ENCODE measurements at regions not wholly inside any gene's neighbourhood (a gene's known extent, or its start where the extent isn't known, plus 50 kb on each side); places are given as distances from the start of the nearest gene placed in this dataset.

DNA sequence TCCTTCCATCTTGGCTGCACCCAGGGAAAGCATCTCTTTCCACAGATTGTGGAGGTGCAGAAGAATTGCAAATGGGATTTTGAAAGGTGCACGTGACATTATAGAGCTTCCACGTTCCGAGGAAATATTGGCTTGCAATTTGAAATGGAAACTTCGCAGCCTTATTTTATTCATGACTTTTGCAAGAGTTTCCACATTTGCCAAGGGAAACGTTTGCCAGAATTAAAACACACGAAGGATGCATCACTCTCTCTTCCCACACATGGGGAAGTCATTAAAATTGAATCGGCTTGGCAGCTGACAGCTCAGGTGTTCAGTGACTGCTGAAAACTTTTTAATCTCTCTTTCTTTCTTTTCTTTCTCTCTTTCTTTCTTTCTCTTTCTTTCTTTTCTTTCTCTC lies 475.4 kb upstream of the IGFBP3 start:
- no peak for DNase-seq (ENCODE audit: extremely low read depth in 1 of 2, low read depth in 1 of 2)

DNA sequence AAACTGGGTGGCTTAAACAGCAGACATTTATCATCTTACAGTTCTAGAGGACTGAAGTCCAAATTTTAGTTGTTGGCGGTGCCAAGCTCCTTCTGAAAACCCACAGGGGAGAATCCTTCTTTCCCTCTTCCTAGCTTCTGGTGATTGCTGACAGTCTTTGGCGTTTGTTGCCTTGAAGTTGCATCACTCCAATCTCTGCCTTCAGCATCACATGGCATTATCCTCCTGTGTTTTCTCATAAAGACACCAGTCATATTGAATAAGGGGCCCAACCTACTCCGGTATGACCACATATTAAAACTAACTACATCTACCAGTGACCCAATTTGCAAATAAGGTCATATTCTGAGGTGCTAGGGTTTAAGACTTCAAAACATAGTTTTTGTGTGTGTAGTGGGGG lies 472.1 kb upstream of the IGFBP3 start:
- no peak for DNase-seq (ENCODE audit: extremely low read depth in 1 of 2, low read depth in 1 of 2)

DNA sequence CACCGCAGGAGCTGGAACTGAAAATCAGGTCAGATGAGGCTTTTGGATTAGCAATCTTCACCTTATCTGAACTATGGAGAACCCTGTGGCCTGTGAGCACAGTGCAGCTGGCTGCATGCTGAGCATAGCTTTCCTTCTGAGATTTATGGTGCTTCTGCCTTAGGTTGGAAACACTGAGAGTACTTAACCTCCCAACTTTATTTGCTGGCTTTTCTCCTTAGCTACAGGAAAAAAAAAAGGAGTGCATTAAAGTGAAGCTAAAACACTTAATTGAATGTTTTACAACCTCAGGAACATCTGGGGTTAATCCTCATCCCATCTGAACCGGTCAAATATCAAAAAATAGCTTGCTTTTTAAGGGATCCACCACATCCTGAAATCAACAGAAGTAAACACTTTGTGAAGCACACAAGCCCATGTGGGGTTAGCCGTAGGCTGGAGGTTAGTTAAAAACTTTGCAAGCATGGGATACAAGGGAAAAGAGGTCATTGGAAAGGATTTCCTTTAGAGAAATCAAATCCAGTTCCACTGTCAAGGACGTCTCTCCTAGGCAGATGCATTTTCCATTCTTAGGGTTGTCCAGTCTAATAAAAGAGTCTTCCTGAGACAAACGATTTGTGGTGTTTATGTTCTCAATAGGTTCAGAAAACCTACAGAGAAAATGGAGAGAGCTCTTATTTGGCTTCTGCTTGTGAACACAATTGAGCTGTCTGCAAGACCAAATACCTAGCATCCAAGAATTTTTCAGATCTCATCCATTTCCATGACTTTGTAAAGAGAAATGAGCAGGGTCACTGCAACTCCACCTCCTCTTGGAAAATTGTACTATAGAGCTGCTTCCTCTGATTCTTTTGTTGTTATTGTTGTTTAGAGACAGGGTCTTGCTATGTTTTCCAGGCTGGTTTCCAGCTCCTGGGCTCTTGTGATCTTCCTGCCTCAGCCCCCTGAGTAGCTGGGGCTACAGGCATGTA lies 470.4 kb upstream of the IGFBP3 start:
- DNase-seq (ENCODE audit: extremely low read depth in 1 of 2, low read depth in 1 of 2), result no peak

DNA sequence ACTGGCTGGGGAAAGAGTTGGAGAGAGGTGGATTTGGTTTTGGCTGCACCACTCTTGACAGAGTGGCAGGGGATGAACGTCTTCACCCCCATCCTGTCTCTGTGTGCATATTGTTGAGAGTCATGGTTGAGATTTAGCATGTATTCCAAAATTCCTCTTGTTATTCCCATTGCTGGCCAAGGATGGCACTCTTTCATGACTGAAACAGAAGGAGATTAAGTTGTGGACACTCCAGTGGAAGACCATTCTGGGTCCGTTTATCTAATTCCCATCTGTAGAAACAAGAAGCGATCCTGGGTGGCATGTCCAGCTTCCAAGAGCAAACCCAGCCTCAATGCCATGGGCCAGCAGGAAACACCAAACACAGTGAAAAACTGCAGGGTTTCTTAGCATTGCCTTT lies 469.0 kb upstream of the IGFBP3 start:
- no peak for DNase-seq (ENCODE audit: extremely low read depth in 1 of 2, low read depth in 1 of 2)

DNA sequence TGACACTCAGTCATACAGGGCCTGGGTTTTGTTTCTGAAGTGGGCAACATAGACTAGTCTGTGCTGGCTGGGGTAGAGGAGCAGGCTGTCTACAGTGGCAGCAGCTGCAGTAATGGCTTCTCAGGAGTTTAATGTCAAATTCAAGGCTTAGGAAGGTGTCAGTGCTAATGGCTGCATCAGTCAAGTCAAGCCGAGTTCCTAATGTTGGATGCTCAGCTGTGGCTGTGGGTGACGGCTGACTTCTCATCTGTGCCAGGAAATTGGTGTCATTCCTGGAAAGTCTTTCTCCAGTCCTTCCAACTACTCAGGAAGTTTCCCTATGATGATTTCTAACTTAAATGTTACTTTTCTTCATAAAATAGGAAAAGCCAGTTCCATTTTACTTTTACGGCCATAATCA lies 468.1 kb upstream of the IGFBP3 start:
- DNase-seq (ENCODE audit: extremely low read depth in 1 of 2, low read depth in 1 of 2), result no peak

DNA sequence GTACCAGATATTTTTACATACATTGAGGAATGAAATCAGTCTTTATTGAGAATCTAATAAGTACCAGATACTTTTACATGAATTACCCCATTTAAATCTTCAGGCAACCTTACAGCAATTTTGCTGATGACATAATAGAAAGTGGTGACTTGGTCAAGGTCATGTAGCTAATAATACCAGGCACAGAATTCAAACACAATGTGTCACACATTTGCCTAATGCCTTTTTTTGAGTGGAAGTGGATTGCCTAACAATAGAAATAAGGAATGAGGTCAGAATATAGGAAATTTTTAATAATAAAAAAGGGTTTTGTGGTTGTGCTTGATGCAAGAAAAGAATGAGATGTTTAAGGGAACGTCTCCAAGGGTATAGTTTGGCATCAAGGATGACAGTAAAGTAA lies 466.6 kb upstream of the IGFBP3 start:
- no peak for DNase-seq (ENCODE audit: extremely low read depth in 1 of 2, low read depth in 1 of 2)

DNA sequence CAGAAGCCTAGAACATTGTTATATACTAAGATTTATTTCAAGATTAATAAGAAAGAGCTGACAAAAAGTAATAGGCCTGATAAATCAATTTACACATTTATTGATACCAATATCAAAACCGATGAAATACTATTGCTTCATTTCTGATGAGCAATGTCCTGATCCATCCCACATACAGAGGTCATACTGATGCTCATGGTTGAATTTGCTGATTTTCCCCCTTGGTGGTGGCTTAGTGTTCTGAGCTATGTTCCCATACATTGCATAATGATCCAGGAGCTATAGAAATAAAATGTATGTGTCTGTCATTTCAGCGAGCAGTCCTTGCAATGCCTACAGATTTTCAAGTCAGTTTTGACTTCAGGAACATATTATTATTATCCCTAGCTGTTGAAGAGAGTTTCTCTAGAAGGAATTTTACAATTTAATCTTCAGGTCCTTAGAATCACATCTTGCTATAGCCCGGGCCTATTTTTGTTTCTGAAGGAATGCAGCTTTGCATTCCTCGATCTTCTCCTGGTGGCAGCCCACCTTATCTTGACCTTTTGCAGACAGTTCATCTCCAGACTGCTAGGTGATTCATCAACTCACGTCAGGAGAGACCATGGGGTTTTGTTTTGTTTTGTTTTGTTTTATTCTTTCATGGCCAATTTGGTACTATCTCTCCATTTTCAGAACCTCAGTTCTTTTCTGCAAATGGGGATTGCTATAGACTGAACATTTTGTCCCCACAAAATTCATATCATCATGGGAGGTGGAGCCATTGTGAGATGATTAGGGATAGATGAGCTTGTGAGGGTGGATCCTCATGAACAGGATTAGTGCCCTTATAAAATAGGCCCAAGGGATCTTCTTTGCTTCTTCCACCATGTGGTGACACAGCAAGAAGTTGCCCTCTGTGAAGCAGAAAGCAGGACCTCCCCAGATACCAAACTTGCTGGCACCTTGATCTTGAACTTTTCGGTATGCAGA lies 465.6 kb upstream of the IGFBP3 start:
- DNase-seq (ENCODE audit: extremely low read depth in 1 of 2, low read depth in 1 of 2), result no peak

DNA sequence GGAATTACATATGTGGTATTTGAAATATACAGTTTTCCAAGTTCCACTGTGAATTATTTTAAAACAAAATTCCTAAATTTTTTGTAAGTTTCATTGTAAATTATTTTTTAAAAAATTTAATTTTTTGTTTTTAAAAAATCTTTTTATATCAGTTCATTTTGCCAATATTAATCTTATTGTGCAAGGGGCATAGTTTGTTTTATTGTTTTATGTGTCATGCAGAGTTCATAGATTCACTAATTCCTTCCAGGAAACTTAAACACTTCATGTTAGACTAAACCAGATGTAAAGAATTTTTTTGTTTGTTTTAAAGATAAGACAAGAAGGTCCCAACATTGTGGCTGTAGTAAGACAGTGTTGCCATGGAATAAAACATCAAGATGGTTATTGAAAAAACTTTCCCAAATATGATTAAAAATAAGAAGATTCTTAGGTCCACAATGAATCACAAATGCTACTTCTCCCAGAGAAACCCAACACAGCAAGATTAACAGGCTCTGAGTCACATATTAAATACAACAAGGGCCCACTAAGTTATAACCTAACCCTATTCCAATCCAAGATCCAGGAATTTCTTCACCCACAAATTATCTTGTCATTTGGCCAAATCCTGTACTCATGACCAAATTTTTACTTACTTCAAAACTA lies 464.7 kb upstream of the IGFBP3 start:
- DNase-seq (ENCODE audit: extremely low read depth in 1 of 2, low read depth in 1 of 2), result no peak

DNA sequence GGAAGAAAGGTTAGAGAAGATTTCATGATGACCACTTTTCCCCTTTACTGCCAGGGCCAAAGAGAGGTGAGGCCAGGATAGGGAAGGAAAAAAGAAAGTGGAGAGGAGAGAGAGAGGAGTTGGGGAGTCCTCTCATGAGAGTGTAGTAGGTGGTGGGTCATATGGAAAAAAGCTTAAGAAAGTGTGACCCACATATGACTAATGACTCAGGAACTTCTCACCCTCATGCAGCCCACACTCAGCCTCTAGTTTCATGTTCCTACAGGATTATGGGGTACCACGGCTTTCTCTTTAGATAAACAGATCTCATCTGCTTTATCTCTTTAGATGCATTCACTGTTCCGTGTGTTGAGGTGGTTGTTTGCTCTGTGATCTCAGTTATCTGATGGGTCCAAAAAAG lies 462.5 kb upstream of the IGFBP3 start:
- DNase-seq (ENCODE audit: extremely low read depth in 1 of 2, low read depth in 1 of 2), result no peak

DNA sequence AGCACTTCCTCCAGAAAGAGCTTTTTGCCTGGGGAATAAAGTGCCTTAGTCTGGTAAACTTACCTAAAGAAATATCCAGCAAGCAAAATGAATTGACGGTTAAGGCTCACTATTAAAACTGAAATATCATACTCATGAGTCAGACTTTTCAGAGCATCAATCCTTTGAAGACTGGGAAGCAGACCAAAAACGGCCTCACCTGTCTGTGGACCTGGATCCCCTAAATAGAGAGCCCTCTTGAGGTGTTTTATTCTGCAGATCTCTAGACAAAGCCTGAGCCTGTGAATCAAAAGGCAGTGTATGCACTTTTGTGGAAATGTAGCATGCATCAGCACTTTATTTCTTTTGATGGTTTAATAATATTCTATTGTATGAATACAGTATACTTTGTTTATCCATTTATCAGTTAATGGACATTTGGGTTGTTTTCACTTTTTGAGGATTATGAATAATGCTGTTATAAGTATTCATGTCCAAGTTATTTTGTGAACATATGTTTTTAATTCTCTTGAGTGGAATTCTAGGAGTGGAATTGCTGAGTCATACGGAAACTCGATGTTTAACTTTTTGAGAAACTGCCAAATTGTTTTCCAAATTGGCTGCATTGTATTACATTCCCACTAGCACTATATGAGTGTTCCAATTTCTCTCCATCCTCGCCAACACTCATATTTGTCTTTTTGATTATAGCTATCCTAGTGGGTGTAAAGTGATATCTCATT lies 449.0 kb upstream of the IGFBP3 start:
- DNase-seq (ENCODE audit: extremely low read depth in 1 of 2, low read depth in 1 of 2), result no peak

DNA sequence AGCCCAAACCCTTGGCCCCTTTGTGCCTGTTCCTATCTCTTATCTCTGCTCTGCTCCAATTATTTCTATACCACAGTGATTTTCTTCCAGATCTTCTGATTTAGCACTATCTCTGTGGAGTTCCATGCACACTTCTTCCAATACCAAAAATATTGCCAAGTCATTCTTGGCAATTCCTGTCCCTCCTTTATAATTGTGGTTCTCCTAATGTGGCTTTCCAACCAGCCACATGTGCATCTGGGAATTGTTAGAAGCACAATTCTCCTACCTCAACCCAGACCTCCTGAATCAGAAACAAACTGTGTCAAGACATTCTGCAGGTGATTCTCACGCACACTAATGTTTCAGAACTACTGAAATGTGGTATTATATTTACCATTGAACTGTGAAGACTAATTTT lies 447.8 kb upstream of the IGFBP3 start:
- no peak for DNase-seq (ENCODE audit: extremely low read depth in 1 of 2, low read depth in 1 of 2)

DNA sequence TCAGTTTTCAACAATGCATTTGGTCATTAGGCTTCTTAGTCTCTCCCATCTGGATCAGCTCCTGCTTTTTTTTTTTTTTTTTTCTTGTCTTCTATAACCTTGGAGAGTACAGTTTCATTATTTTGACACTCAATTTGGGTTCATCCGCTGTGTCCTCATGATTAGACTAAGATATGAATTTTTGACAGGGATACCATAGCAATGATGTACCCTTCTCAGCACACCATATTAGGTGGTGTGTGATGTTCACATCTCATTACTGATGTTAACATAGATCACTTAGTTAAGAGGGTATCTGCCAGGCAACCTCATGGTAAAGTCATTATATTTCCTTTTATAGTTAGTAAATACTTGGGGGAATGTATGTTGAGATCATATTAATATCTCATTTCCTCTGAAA lies 445.5 kb upstream of the IGFBP3 start:
- DNase-seq (ENCODE audit: extremely low read depth in 1 of 2, low read depth in 1 of 2), result no peak

DNA sequence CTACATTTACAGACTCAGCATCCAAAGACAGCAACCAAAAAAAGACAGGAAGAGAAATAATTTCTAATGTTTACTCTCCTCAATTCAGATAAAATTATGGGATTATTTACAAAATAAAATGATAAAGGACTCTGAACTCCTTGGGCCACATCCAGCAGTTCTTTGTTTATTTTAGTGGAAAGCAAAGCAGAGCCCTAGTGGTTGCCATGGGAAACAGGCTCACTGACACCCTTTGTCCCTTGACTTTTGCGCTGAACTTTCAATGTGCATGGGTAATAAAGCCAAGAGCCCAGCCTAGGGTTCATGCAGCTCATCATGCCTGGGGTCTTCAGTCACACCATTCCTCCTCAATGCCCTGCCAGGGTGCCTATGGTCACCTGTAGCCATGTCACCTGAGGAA lies 442.6 kb upstream of the IGFBP3 start:
- DNase-seq (ENCODE audit: extremely low read depth in 1 of 2, low read depth in 1 of 2), result no peak

DNA sequence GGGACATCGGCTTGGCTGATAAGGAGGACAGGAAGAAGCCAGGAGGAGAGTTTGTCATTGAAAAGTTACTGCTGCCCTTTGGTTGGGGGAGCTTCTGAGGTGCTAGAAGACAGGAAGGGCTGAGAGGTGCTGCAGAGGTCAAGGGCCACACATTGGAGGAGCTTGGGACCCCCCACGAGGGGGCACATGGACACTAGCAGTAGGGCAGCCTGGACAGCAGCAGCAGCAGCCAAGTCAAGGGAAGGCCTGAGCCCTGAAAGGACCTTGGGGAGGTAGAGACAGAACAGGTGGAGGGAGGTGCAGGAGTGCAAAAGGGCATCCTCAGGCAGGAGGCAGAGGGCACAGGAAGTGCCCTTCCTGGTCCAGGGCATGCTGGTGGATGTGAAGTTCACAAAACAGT lies 439.7 kb upstream of the IGFBP3 start:
- DNase-seq (ENCODE audit: extremely low read depth in 1 of 2, low read depth in 1 of 2), result no peak

DNA sequence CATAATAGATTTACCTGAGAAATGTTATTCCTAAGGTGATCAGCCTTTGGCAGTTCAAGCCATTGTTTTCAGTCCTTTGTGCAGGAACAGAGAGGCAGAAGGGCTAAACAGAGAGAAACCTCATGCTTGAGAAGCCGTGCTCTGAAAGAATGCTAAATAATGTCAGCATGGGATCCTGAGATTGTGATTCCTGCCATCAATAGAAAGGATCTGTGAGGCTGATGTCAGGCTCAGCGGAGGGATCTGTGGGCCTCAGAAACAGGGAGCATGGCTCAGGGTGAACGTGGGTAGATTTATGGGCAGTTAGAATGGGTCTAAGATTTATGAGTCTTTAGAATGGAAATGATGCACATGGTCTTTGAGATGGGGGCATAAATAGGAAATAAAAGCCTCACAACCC lies 439.2 kb upstream of the IGFBP3 start:
- no peak for DNase-seq (ENCODE audit: extremely low read depth in 1 of 2, low read depth in 1 of 2)

DNA sequence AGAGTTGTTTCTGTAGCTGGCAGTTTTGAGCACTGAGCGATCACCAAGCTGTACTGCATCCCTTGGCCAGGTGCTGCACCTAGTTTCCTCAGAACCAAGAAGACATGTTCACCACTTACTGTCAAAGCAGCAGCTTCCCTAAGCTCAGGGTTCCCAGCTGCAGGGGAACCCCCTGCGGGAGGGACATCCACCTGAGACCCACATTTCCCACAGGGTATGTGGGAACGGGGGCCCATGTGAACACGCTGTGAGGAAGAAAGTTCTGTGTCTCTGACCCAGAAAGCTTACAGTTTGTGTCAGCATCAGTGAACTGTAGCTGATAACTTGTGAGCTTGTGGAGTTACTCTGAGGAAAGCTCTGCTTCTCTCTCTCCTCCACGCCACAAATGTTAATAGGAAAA lies 436.8 kb upstream of the IGFBP3 start:
- DNase-seq (ENCODE audit: extremely low read depth in 1 of 2, low read depth in 1 of 2), result no peak

DNA sequence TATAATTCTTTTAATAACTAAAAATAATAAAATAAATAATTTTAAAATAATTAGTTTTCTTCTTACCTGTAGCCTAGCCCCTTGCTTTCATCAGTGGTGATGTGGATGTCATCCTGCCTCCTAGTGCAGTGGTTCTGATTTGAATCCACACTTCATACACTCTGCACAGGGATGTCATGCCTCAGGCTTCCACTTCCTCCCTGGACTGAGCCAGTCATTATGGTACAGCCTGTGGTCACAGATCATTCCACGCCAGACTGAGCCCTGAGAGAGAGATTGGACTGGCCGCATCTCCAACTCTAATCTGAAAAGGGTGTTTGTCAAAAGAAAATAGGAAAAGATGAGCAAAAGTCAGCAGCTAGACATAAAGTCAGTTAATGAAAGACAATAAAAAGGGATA lies 436.2 kb upstream of the IGFBP3 start:
- no peak for DNase-seq (ENCODE audit: extremely low read depth in 1 of 2, low read depth in 1 of 2)

DNA sequence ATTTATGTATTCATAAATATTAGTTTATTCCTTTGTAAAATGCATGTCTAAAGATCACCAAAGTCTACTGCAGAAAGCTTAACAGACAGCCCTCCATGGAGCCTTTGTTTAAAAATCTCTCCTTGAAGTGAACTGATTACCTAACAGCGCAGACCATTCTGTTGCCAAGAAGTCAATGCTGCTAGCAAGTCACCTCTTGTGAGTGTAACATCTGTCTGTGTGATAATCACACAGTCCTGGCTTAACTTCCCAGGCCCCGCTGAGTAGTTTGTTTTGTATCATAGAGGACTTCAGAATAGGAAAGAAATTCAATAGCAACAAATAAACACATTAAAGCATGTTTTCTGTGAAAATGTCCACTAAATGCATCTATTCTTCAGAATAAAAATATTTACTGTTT lies 435.3 kb upstream of the IGFBP3 start:
- DNase-seq (ENCODE audit: extremely low read depth in 1 of 2, low read depth in 1 of 2), result no peak

DNA sequence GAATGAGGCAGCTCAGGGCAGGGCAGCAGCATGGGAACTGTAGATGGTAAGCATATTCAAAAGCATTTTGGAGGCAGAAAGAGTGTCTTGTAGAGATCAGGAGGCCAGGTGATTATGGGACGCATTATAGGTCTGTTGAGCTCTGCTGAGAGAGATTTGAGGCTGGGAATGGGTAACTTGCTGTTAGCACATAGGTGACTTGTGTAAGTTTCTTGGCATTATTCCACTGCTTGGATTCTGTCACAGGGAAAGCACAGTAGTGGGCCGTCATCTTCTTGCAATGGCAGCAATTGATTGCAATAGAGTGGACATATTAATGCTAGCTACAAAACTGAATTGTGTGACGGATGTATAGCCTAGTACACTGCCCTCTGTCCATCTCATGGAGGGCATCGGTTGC lies 434.3 kb upstream of the IGFBP3 start:
- DNase-seq (ENCODE audit: extremely low read depth in 1 of 2, low read depth in 1 of 2), result no peak
